CD14-positive monocyte (primary cell): ENCODE measurements at regions not wholly inside any gene's neighbourhood (a gene's known extent, or its start where the extent isn't known, plus 50 kb on each side); places are given as distances from the start of the nearest gene placed in this dataset.

ENCODE experiments used
- DNase-seq, 3 donors: peaks; one replicate each; pipeline ENCODE4 v3.0.0-alpha.2; 2011 to 2022
- H2AFZ ChIP-seq: 2 replicates; pipeline ENCODE4 v1.6.0; 2012; ENCODE audit warnings: mild to moderate bottlenecking, low read depth, low read length, inconsistent platforms; ENCODE audit not compliant: insufficient read depth, poor library complexity, severe bottlenecking
- H3K27ac ChIP-seq, 2 donors: 1 replicate in 1 of 2; 2 replicates in 1 of 2; pipeline ENCODE4 v1.5.1; 2012 to 2013; ENCODE audit warnings: low read length in 2 of 2, control low read depth in 1 of 2, inconsistent platforms in 1 of 2, low read depth in 1 of 2, mild to moderate bottlenecking in 1 of 2
- H3K27me3 ChIP-seq, 2 donors: one replicate each; pipeline versions ENCODE4 v1.6.0 to v1.6.1; 2011 to 2013; ENCODE audit warnings: low read length in 2 of 2; ENCODE audit not compliant: control insufficient read depth in 2 of 2, insufficient read depth in 2 of 2
- H3K36me3 ChIP-seq, 2 donors: replicated peaks in 1 of 2; 1 replicate in 1 of 2; 2 replicates in 1 of 2; pipeline versions ENCODE4 v1.5.1 to v1.6.1; 2012 to 2013; ENCODE audit warnings: low read length in 2 of 2, control low read depth in 1 of 2, inconsistent platforms in 1 of 2, mild to moderate bottlenecking in 1 of 2; ENCODE audit not compliant: insufficient read depth in 2 of 2, control insufficient read depth in 1 of 2
- H3K4me1 ChIP-seq, 2 donors: 1 replicate in 1 of 2; 2 replicates in 1 of 2; pipeline versions ENCODE4 v1.5.1 to v1.6.1; 2012 to 2013; ENCODE audit warnings: low read length in 2 of 2, control low read depth in 1 of 2, inconsistent platforms in 1 of 2, mild to moderate bottlenecking in 1 of 2, moderate library complexity in 1 of 2; ENCODE audit not compliant: insufficient read depth in 2 of 2, control insufficient read depth in 1 of 2
- H3K4me2 ChIP-seq: replicated peaks from 2 replicates; pipeline ENCODE3; 2012; ENCODE audit warnings: low read length, moderate library complexity, mild to moderate bottlenecking; ENCODE audit not compliant: poor library complexity, severe bottlenecking; ENCODE audit errors: extremely low read depth
- H3K4me3 ChIP-seq, 3 experiments: fragments of 200-600 bp in 1 of 3; sonication (generic) in 1 of 3; replicated peaks in 1 of 3; 1 replicate in 2 of 3; 2 replicates in 1 of 3; pipeline ENCODE4 v1.5.1; 2011 to 2013; ENCODE audit warnings: low read length in 3 of 3, mild to moderate bottlenecking in 3 of 3, control low read depth in 2 of 3, low read depth in 2 of 3, inconsistent platforms in 1 of 3, moderate library complexity in 1 of 3
- H3K79me2 ChIP-seq: 2 replicates; pipeline ENCODE4 v1.6.0; 2012; ENCODE audit warnings: mild to moderate bottlenecking, control low read depth, inconsistent platforms, low read length, moderate library complexity; ENCODE audit not compliant: insufficient read depth
- H3K9ac ChIP-seq: 2 replicates; pipeline ENCODE4 v1.6.0; 2017; ENCODE audit warnings: low read length, mild to moderate bottlenecking; ENCODE audit not compliant: insufficient read depth, poor library complexity, severe bottlenecking
- H3K9me3 ChIP-seq, 2 donors: replicated peaks in 1 of 2; 1 replicate in 1 of 2; 2 replicates in 1 of 2; pipeline versions ENCODE4 v1.5.1 to v1.6.1; 2012 to 2013; ENCODE audit warnings: low read length in 2 of 2, control low read depth in 1 of 2; ENCODE audit not compliant: control insufficient read depth in 1 of 2, insufficient read depth in 1 of 2
- H4K20me1 ChIP-seq: 2 replicates; pipeline ENCODE4 v1.6.0; 2012; ENCODE audit warnings: mild to moderate bottlenecking, low read length, control low read depth, moderate library complexity; ENCODE audit not compliant: insufficient read depth
- H3K27ac Mint-ChIP-seq, 7 donors: one replicate each; pipeline ENCODE4 v1.8.0; 2020; ENCODE audit warnings: mild to moderate bottlenecking in 7 of 7, mixed read lengths in 7 of 7, moderate library complexity in 6 of 7, inconsistent platforms in 2 of 7
- H3K27me3 Mint-ChIP-seq, 3 donors: one replicate each; pipeline ENCODE4 v1.8.0; 2021 to 2022; ENCODE audit warnings: low read depth in 3 of 3, mild to moderate bottlenecking in 3 of 3, mixed read lengths in 3 of 3, moderate library complexity in 3 of 3, inconsistent platforms in 1 of 3
- H3K36me3 Mint-ChIP-seq, 2 donors: one replicate each; pipeline ENCODE4 v1.8.0; 2020; ENCODE audit warnings: mixed read lengths in 2 of 2, inconsistent platforms in 1 of 2, mild to moderate bottlenecking in 1 of 2
- H3K4me1 Mint-ChIP-seq: one replicate; pipeline ENCODE4 v1.8.0; 2020; ENCODE audit warnings: mild to moderate bottlenecking, mixed read lengths
- H3K4me3 Mint-ChIP-seq, 2 donors: one replicate each; pipeline ENCODE4 v1.8.0; 2020; ENCODE audit warnings: mild to moderate bottlenecking in 2 of 2, mixed read lengths in 2 of 2, moderate library complexity in 1 of 2
- H3K9me3 Mint-ChIP-seq, 7 donors: one replicate each; pipeline ENCODE4 v1.8.0; 2020 to 2022; ENCODE audit warnings: mixed read lengths in 7 of 7, mild to moderate bottlenecking in 6 of 7, moderate library complexity in 6 of 7, inconsistent platforms in 2 of 7
- CTCF ChIP-seq: fragments of 200-600 bp; IDR thresholded peaks from one replicate; pipeline ENCODE4 v1.8.0; 2022; ENCODE audit warnings: antibody characterized with exemption, mild to moderate bottlenecking
- WGBS: methylation state at CpG from one replicate; pipeline ENCODE4 v1.1.5; 2013; ENCODE audit warnings: missing lambda C conversion rate; ENCODE audit not compliant: insufficient coverage; 5-methylcytosine and 5-hydroxymethylcytosine counted together
- intact Hi-C, 2 donors: fragments of 100-400 bp; cut with micrococcal nuclease; formaldehyde crosslinking; loops; one replicate each; pipeline versions ENCODE4 v1.15.0 to v1.15.1; 2023

- intact Hi-C loops: no loop called here
- WGBS: 0% methylated on average over 1 of the region's 3 CpGs
- no peak overlapping the region for H3K4me2 ChIP-seq
These were observed 92.8 kb upstream of the GLS start for GRCh38 chr2:190787743-190788235.

GRCh38 chr2:190789074-190790004 is 91.3 kb upstream of the GLS start:
- no CpG with 5 or more reads among the region's 2 CpGs for WGBS

More at GRCh38 chr2:190787743-190788235, 92.8 kb upstream of the GLS start:
- Mint-ChIP-seq H3K27ac (no peak overlapping the region), H3K4me1 (peaks cover 5% of the 10 kb centered on the region), H3K9me3 (peaks cover 0 to 4% (median 2%) of the 10 kb centered on the region in 7 donors), H3K27me3 (no peaks in the 10 kb centered on the region), H3K36me3 (no peaks in the 10 kb centered on the region), H3K4me3 (no peak overlapping the region)
- Histone ChIP-seq H3K27me3 (no peaks in the 10 kb centered on the region), H3K27ac (no peak overlapping the region), H3K9me3 (no peaks in the 10 kb centered on the region), H2AFZ (no peak overlapping the region), H3K4me3 (no peak overlapping the region), H3K79me2 (no peaks in the 10 kb centered on the region), H3K4me1 (no peaks in the 10 kb centered on the region), H3K36me3 (no peaks in the 10 kb centered on the region), H4K20me1 (no peaks in the 10 kb centered on the region), H3K9ac (no peak overlapping the region)
- DNase-seq: no peak
- no peak for TF ChIP-seq CTCF

More at GRCh38 chr2:190789074-190790004, 91.3 kb upstream of the GLS start:
- no peaks in the 10 kb centered on the region for H3K9me3 ChIP-seq
- H3K4me2 ChIP-seq: no peak overlapping the region
- no peak overlapping the region for H3K27ac ChIP-seq
- no peak overlapping the region for H3K9ac ChIP-seq
- intact Hi-C loops: no loop called here
- H2AFZ ChIP-seq: no peak overlapping the region
- Mint-ChIP-seq H3K27me3 (no peaks in the 10 kb centered on the region), H3K4me3 (no peak overlapping the region), H3K36me3 (no peaks in the 10 kb centered on the region), H3K9me3 (peaks cover 0 to 3% (median 0%) of the 10 kb centered on the region in 7 donors), H3K27ac (no peak overlapping the region), H3K4me1 (peaks cover 5% of the 10 kb centered on the region)
- H4K20me1 ChIP-seq: no peaks in the 10 kb centered on the region
- no peak for TF ChIP-seq CTCF
- no peaks in the 10 kb centered on the region for H3K27me3 ChIP-seq
- DNase-seq: no peak
- H3K36me3 ChIP-seq: no peaks in the 10 kb centered on the region
- H3K4me3 ChIP-seq: no peak overlapping the region
- H3K4me1 ChIP-seq: no peaks in the 10 kb centered on the region
- no peaks in the 10 kb centered on the region for H3K79me2 ChIP-seq
